PC-9 (cell line): ENCODE measurements at regions not wholly inside any gene's neighbourhood (a gene's known extent, or its start where the extent isn't known, plus 50 kb on each side); places are given as distances from the start of the nearest gene placed in this dataset.

Experiments used
- BruUV-seq: library from RNA; stranded (reverse); fragments of 400-500 nt; replicated peaks from 2 replicates; lab custom pipeline; 2021; lab: Mats Ljungman, UMichigan
- CTCF ChIA-PET: fragments of 300-600 bp; sonication (Branson Sonifier 250); formaldehyde crosslinking; loops from one replicate; lab custom pipeline; 2022; ENCODE audit warnings: antibody characterized with exemption; lab: Charles Lee
- POLR2A ChIA-PET: fragments of 300-600 bp; sonication (Branson Sonifier 250); formaldehyde crosslinking; loops from one replicate; lab custom pipeline; 2022; ENCODE audit warnings: antibody characterized with exemption; ENCODE audit not compliant: unreplicated experiment; lab: Charles Lee
- DNase-seq, 2 experiments: peaks; one replicate each; pipeline versions ENCODE4 v3.0.0 to v3.0.0-alpha.2; 2015 to 2022; ENCODE audit warnings: mixed read lengths in 1 of 2
- H2AFZ ChIP-seq: fragments of 200-600 bp; sonication (generic); 2 replicates; pipeline ENCODE4 v1.8.1; 2017; ENCODE audit warnings: antibody characterized with exemption
- H3F3A ChIP-seq: fragments of 200-600 bp; sonication (generic); 2 replicates; pipeline ENCODE4 v1.8.1; 2017; ENCODE audit warnings: antibody characterized with exemption, mild to moderate bottlenecking, low read depth; ENCODE audit not compliant: insufficient read depth
- H3K27ac ChIP-seq: fragments of 200-600 bp; sonication (generic); 2 replicates; pipeline ENCODE4 v1.6.1; 2016; ENCODE audit warnings: mixed run types
- H3K27me3 ChIP-seq: fragments of 200-600 bp; sonication (generic); 2 replicates; pipeline ENCODE4 v1.6.1; 2016; ENCODE audit warnings: low read depth, mixed run types; ENCODE audit not compliant: insufficient read depth
- H3K36me3 ChIP-seq: fragments of 200-600 bp; sonication (generic); 2 replicates; pipeline ENCODE4 v1.6.1; 2016; ENCODE audit warnings: low read depth, mixed run types
- H3K4me1 ChIP-seq: fragments of 200-600 bp; sonication (generic); replicated peaks from 2 replicates; pipeline ENCODE4 v1.6.1; 2016; ENCODE audit warnings: mixed run types; ENCODE audit not compliant: insufficient read depth
- H3K4me2 ChIP-seq: fragments of 200-600 bp; sonication (generic); 2 replicates; pipeline ENCODE4 v1.6.1; 2017; ENCODE audit warnings: mixed run types
- H3K4me3 ChIP-seq: fragments of 200-600 bp; sonication (generic); 2 replicates; pipeline ENCODE4 v1.6.1; 2016; ENCODE audit warnings: mixed run types
- H3K79me2 ChIP-seq: fragments of 200-600 bp; sonication (generic); 2 replicates; pipeline ENCODE4 v1.6.1; 2017; ENCODE audit warnings: low read depth, mixed run types
- H3K9me2 ChIP-seq: fragments of 200-600 bp; sonication (generic); 2 replicates; pipeline ENCODE4 v1.8.1; 2017; ENCODE audit warnings: mild to moderate bottlenecking; ENCODE audit not compliant: insufficient read depth
- H3K9me3 ChIP-seq: fragments of 200-600 bp; sonication (generic); 2 replicates; pipeline ENCODE4 v1.8.1; 2016; ENCODE audit warnings: low read depth; ENCODE audit not compliant: insufficient read depth
- H4K20me1 ChIP-seq: fragments of 200-600 bp; sonication (generic); 2 replicates; pipeline ENCODE4 v1.8.1; 2017; ENCODE audit not compliant: insufficient read depth
- EZH2 ChIP-seq: fragments of 200-600 bp; sonication (generic); IDR thresholded peaks from 2 replicates; pipeline ENCODE4 v1.8.0; 2017; ENCODE audit warnings: antibody characterized with exemption, low read depth
- intact Hi-C: fragments of 100-400 bp; cut with micrococcal nuclease; formaldehyde crosslinking; loops from one replicate; pipeline ENCODE4 v1.10.0; 2022; ENCODE audit not compliant: unreplicated experiment
- TF ChIP-seq, protein P1 (sequence below): fragments of 200-600 bp; sonication (generic); conservative IDR thresholded peaks from 2 replicates; pipeline ENCODE4 v1.6.1; 2017; ENCODE audit warnings: mixed run types, antibody characterized with exemption, mild to moderate bottlenecking, moderate library complexity

DNA sequence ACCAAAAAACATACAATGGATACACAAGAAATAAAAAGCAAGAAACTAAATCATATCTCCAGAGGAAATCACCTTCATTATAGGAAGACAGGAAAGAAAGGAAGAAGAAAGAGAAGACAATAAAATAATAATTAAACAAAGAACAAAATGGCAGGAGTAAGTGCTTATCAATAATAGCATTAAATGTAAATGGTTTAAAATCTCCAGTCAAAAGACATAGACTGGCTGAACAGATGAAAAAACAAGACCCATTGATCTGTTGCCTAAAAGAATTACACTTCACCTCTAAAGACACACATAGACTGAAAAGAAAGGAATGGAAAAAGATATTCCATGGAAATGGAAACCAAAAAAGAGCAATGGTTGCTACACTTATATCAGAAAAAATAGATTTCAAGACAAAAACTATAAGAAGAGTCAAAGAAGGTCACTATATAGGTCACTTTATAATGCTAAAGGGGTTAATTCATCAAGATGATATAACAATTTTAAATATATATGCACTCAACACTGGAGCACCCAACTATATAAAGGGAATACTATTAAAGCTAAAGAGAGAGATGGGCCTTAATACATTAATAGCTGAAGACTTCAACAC, 118.4 kb upstream of the SESN3 start:
- Histone ChIP-seq H3K27ac (no peak overlapping the region), H3K79me2 (no peaks in the 10 kb centered on the region), H3K9me2 (no peaks in the 10 kb centered on the region), H3F3A (no peaks in the 10 kb centered on the region), H3K4me3 (no peak overlapping the region), H4K20me1 (no peaks in the 10 kb centered on the region), H3K36me3 (no peaks in the 10 kb centered on the region), H3K9me3 (no peaks in the 10 kb centered on the region), H3K27me3 (no peaks in the 10 kb centered on the region), H2AFZ (no peak overlapping the region), H3K4me2 (no peak overlapping the region), H3K4me1 (no peaks in the 10 kb centered on the region)
- TF ChIP-seq EZH2: no peak
- TF ChIP-seq, protein P1, sequence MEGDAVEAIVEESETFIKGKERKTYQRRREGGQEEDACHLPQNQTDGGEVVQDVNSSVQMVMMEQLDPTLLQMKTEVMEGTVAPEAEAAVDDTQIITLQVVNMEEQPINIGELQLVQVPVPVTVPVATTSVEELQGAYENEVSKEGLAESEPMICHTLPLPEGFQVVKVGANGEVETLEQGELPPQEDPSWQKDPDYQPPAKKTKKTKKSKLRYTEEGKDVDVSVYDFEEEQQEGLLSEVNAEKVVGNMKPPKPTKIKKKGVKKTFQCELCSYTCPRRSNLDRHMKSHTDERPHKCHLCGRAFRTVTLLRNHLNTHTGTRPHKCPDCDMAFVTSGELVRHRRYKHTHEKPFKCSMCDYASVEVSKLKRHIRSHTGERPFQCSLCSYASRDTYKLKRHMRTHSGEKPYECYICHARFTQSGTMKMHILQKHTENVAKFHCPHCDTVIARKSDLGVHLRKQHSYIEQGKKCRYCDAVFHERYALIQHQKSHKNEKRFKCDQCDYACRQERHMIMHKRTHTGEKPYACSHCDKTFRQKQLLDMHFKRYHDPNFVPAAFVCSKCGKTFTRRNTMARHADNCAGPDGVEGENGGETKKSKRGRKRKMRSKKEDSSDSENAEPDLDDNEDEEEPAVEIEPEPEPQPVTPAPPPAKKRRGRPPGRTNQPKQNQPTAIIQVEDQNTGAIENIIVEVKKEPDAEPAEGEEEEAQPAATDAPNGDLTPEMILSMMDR: no peak
- intact Hi-C loops: no loop called here
- POLR2A ChIA-PET: no interaction called here
- DNase-seq: no peak
- CTCF ChIA-PET: no interaction called here
- BruUV-seq: no TSS peak

DNA sequence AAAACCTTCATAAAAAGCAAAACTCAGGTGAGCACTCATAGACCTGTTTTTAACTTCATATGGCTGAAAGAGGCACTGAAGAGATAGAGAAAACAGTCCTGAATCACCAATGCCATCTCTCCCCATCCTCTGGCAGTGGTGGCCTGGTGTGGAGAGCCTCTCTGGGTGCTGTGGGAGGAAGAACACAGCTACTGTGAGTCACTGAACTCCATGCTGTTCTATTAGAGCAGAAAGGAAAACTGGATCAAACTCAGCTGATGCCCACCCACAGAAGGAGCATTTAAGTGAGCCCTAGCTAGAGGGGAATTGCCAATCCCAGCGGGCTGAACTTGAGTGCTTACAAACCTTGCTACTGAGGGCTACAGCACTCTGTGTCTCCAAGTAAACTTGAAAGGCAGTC, 115.3 kb upstream of the SESN3 start:
- DNase-seq: no peak
- Histone ChIP-seq H2AFZ (no peak overlapping the region), H3K4me3 (no peak overlapping the region), H3K4me1 (no peaks in the 10 kb centered on the region), H4K20me1 (no peaks in the 10 kb centered on the region), H3F3A (no peaks in the 10 kb centered on the region), H3K27me3 (no peaks in the 10 kb centered on the region), H3K36me3 (no peaks in the 10 kb centered on the region), H3K79me2 (no peaks in the 10 kb centered on the region), H3K9me2 (no peaks in the 10 kb centered on the region), H3K9me3 (no peaks in the 10 kb centered on the region), H3K4me2 (no peak overlapping the region), H3K27ac (no peak overlapping the region)
- intact Hi-C loops: no loop called here
- CTCF ChIA-PET: no interaction called here
- no TSS peak for BruUV-seq
- POLR2A ChIA-PET: no interaction called here
- TF ChIP-seq EZH2: no peak
- TF ChIP-seq, protein P1: no peak

DNA sequence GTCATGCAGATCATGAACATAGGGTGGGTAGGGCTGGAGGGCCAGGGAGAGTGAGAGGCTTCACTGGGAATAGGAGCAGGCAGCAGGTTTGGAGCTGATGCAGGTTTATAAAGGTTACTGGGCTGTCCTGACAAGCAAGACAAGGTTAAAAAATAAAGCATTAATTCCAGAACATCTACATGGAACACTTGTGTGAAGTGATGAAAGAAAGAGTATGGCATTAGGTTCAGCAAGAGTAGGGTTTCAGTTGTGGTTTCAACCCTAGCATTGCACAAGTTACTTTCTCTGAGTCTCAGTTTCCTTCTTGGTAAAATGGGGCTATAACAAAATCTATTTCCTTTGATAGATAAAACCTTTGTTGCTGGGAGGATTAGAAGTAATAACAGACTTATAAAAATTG, 114.6 kb upstream of the SESN3 start:
- CTCF ChIA-PET: no interaction called here
- H3K4me2 ChIP-seq: no peak overlapping the region

More for the DNA sequence above, 114.6 kb upstream of the SESN3 start:
- Histone ChIP-seq H3K79me2 (no peaks in the 10 kb centered on the region), H3K36me3 (no peaks in the 10 kb centered on the region), H3K9me2 (no peaks in the 10 kb centered on the region), H3K9me3 (no peaks in the 10 kb centered on the region), H3K4me1 (no peaks in the 10 kb centered on the region), H3K4me3 (no peak overlapping the region), H3F3A (no peaks in the 10 kb centered on the region), H4K20me1 (no peaks in the 10 kb centered on the region), H3K27me3 (no peaks in the 10 kb centered on the region), H3K27ac (no peak overlapping the region), H2AFZ (no peak overlapping the region)
- intact Hi-C loops: no loop called here
- POLR2A ChIA-PET: no interaction called here
- no peak for DNase-seq
- no TSS peak for BruUV-seq
- TF ChIP-seq EZH2: no peak
- TF ChIP-seq, protein P1: no peak
